ENCODE measurements at regions not wholly inside any gene's neighbourhood (a gene's known extent, or its start where the extent isn't known, plus 50 kb on each side); places are given as distances from the start of the nearest gene placed in this dataset.

DNA sequence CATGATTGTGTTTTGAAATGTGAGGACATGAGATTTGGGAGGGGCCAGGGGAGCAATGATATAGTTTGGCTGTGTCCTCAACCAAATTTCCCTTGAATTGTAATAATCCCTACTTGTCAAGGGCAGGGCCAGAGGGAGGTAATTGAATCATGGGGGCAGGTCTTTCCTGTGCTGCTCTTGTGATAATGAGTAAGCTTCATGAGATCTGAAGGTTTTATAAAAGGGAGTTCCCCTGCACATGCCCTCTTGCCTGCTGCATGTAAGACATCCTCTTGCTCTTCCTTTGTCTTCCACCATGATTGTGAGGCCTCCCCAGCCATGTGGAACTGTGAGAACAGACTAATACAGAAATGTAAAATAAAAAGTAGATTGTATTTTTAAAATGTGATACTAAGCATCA is 1294.9 kb downstream of the ADGRL3 start:
- TF ChIP-seq ZKSCAN1 (IDR thresholded peaks at IDR 0.05; ENCODE audit: low read length) (no peak), HNF4A (CRISPR knock-in tag; IDR thresholded peaks at IDR 0.05) (no peak), TCF7L2 (IDR thresholded peaks at IDR 0.05; ENCODE audit: low read depth, low read length) (no peak), ZNF547 (CRISPR knock-in tag; IDR thresholded peaks at IDR 0.05) (no peak)
- TF ChIP-seq, protein P1, sequence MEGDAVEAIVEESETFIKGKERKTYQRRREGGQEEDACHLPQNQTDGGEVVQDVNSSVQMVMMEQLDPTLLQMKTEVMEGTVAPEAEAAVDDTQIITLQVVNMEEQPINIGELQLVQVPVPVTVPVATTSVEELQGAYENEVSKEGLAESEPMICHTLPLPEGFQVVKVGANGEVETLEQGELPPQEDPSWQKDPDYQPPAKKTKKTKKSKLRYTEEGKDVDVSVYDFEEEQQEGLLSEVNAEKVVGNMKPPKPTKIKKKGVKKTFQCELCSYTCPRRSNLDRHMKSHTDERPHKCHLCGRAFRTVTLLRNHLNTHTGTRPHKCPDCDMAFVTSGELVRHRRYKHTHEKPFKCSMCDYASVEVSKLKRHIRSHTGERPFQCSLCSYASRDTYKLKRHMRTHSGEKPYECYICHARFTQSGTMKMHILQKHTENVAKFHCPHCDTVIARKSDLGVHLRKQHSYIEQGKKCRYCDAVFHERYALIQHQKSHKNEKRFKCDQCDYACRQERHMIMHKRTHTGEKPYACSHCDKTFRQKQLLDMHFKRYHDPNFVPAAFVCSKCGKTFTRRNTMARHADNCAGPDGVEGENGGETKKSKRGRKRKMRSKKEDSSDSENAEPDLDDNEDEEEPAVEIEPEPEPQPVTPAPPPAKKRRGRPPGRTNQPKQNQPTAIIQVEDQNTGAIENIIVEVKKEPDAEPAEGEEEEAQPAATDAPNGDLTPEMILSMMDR (CRISPR knock-in tag; IDR thresholded peaks at IDR 0.05) = no peak

All from HepG2 (cell line).